ENCODE measurements at regions not wholly inside any gene's neighbourhood (a gene's known extent, or its start where the extent isn't known, plus 50 kb on each side); places are given as distances from the start of the nearest gene placed in this dataset.

GRCh38 chr10:44047361-44047760, 337.5 kb downstream of the CXCL12 start:
- TF ChIP-seq CTCF (IDR thresholded peaks at IDR 0.05; ENCODE audit: low read length) (no peak), EZH2 (optimal IDR thresholded peaks at IDR 0.05; ENCODE audit: low read depth, low read length) (no peak)
